Heart right ventricle (tissue), 16 donors: ENCODE measurements at regions not wholly inside any gene's neighbourhood (a gene's known extent, or its start where the extent isn't known, plus 50 kb on each side); places are given as distances from the start of the nearest gene placed in this dataset.

Experiments
- ATAC-seq, 8 donors: fragments of 200-7000 bp; cut with Tn5 transposase; one replicate each; pipeline ENCODE4 v1.9.1; 2020; ENCODE audit warnings: mild to moderate bottlenecking in 8 of 8, moderate library complexity in 8 of 8, moderate number of reproducible peaks in 1 of 8
- DNase-seq, 2 donors: peaks; one replicate each; pipeline ENCODE4 v3.0.0-alpha.2; 2020
- H3K27ac ChIP-seq, 10 donors: fragments of 200-600 bp; sonication (generic) in 2 of 10; one replicate each; pipeline versions ENCODE4 v1.5.0 to v1.8.0; 2020 to 2022; ENCODE audit warnings: mild to moderate bottlenecking in 3 of 10
- H3K27me3 ChIP-seq, 7 donors: fragments of 200-600 bp; one replicate each; pipeline ENCODE4 v1.8.0; 2021 to 2022; ENCODE audit warnings: mild to moderate bottlenecking in 2 of 7
- H3K36me3 ChIP-seq, 9 donors: fragments of 200-600 bp; sonication (generic) in 1 of 9; one replicate each; pipeline versions ENCODE4 v1.5.0 to v1.8.0; 2020 to 2022; ENCODE audit warnings: mild to moderate bottlenecking in 2 of 9
- H3K4me1 ChIP-seq, 9 donors: fragments of 200-600 bp; sonication (generic) in 1 of 9; one replicate each; pipeline versions ENCODE4 v1.5.0 to v1.8.0; 2020 to 2022; ENCODE audit warnings: mild to moderate bottlenecking in 4 of 9
- H3K4me3 ChIP-seq, 10 donors: fragments of 200-600 bp; sonication (generic) in 2 of 10; one replicate each; pipeline versions ENCODE4 v1.5.0 to v1.8.0; 2020 to 2022; ENCODE audit warnings: mild to moderate bottlenecking in 7 of 10, moderate library complexity in 2 of 10
- H3K9me3 ChIP-seq, 11 donors: fragments of 200-600 bp in 10 of 11; sonication (generic) in 2 of 11; one replicate each; pipeline versions ENCODE4 v1.5.0 to v1.8.0; 2013 to 2022; ENCODE audit warnings: mild to moderate bottlenecking in 2 of 11, control low read depth in 1 of 11, moderate library complexity in 1 of 11
- WGBS, 2 donors: extraction: QIAGEN DNeasy Blood & Tissue Kit; methylation state at CpG; one replicate each; pipeline ENCODE4 v1.1.7; 2013; ENCODE audit warnings: inconsistent platforms in 1 of 2; 5-methylcytosine and 5-hydroxymethylcytosine counted together
- intact Hi-C, 10 donors: fragments of 100-400 bp; cut with DNase I; formaldehyde crosslinking; loops; one replicate each; pipeline versions ENCODE4 v1.11.1 to v1.14.2; 2022
- TF ChIP-seq, protein P1 (sequence below), 9 donors: fragments of 200-600 bp; sonication (generic) in 2 of 9; IDR thresholded peaks; one replicate each; pipeline versions ENCODE4 v1.5.0 to v1.8.0; 2021 to 2022; ENCODE audit warnings: antibody characterized with exemption in 9 of 9, mild to moderate bottlenecking in 5 of 9, moderate library complexity in 1 of 9
- donor health status: Arrhythmogenic right ventricular cardiomyopathy.
- donor health status: ischemic (EF 13 %, LVEDD 7.1; RV severe dilation, severe dysfunction).
- donor health status: healthy with polysubstance abuse.
- donor health status: DM: no; HTN: yes; CAD: no.
- donor health status: DM: no; HTN: no; CAD: no.
- donor health status: ischemic (EF 25% LVEDD 6.9; RV normal size, moderate dysfunction).
- donor health status: ischemic (EF 25% LVEDD 5.7; RV mildly dilated, moderate dysfunction).
- donor health status: healthy.
- donor health status: DM: yes; HTN: yes; CAD: no.
- donor health status: Ischemic cardiomyopathy.
- donor health status: ischemic (EF 35%, LVEDD 5.7; RV mildly dilated, moderate dysfunction).
- donor health status: nonischemic (EF 11% LVEDD 7.7; RV severe dilation, severe dysfunction).
- donor health status: DM: yes; HTN: yes; CAD: no.
- donor health status: PGD.
- donor health status: ischemic (EF 29% LVEDD 5.4; RV normal size, mild dysfunction).
- donor health status: nonischemic (EF 23%, LVEDD 6.1; RV moderate dilation, normal function).

DNA sequence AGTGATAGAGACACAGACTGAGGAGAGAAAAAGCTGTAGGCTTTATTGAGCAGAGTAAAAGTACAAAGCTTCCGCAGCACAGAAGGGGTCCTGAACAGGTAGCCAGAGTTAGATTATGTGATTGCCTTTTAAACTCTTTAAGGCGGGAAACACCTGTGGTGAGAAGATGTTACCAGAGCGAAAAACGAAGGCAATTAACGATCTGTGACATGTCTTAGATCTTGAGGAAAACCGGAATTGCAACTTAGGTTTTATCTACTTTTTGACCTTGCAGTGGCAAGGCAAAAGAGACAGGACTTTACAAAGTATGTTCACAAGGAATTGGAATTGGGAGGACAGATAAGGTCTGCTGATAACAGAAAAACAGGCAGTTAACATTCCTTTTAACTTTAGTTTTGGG lies 493.6 kb upstream of the FAT3 start:
- Histone ChIP-seq H3K9me3 (peaks cover 0 to 27% (median 8%) of the 10 kb centered on the region in 11 donors), H3K27ac (no peak overlapping the region), H3K4me1 (no peaks in the 10 kb centered on the region), H3K27me3 (no peaks in the 10 kb centered on the region), H3K4me3 (no peak overlapping the region), H3K36me3 (no peaks in the 10 kb centered on the region)
- TF ChIP-seq, protein P1, sequence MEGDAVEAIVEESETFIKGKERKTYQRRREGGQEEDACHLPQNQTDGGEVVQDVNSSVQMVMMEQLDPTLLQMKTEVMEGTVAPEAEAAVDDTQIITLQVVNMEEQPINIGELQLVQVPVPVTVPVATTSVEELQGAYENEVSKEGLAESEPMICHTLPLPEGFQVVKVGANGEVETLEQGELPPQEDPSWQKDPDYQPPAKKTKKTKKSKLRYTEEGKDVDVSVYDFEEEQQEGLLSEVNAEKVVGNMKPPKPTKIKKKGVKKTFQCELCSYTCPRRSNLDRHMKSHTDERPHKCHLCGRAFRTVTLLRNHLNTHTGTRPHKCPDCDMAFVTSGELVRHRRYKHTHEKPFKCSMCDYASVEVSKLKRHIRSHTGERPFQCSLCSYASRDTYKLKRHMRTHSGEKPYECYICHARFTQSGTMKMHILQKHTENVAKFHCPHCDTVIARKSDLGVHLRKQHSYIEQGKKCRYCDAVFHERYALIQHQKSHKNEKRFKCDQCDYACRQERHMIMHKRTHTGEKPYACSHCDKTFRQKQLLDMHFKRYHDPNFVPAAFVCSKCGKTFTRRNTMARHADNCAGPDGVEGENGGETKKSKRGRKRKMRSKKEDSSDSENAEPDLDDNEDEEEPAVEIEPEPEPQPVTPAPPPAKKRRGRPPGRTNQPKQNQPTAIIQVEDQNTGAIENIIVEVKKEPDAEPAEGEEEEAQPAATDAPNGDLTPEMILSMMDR (IDR thresholded peaks at IDR 0.05): no peak
- no peak for ATAC-seq
- intact Hi-C loops: no loop called here
- 59% methylated on average over 6 of the region's 6 CpGs for whole genome bisulfite sequencing, 2 donors
- DNase-seq: no peak

- WGBS, 2 donors: 86 to 89% methylated on average over 4 of the region's 4 CpGs
- H3K9me3 ChIP-seq: peaks cover 0 to 23% (median 8%) of the 10 kb centered on the region in 11 donors
- ATAC-seq (no peak), DNase-seq (no peak)
- H3K36me3 ChIP-seq: no peaks in the 10 kb centered on the region
- no peaks in the 10 kb centered on the region for H3K4me1 ChIP-seq
- H3K4me3 ChIP-seq: no peak overlapping the region
- TF ChIP-seq, protein P1 (IDR thresholded peaks at IDR 0.05): no peak
- no peaks in the 10 kb centered on the region for H3K27me3 ChIP-seq
- intact Hi-C loops: no loop called here
- no peak overlapping the region for H3K27ac ChIP-seq
Measured at GRCh38 chr11:91730620-91731019, 494.0 kb upstream of the FAT3 start.

DNA sequence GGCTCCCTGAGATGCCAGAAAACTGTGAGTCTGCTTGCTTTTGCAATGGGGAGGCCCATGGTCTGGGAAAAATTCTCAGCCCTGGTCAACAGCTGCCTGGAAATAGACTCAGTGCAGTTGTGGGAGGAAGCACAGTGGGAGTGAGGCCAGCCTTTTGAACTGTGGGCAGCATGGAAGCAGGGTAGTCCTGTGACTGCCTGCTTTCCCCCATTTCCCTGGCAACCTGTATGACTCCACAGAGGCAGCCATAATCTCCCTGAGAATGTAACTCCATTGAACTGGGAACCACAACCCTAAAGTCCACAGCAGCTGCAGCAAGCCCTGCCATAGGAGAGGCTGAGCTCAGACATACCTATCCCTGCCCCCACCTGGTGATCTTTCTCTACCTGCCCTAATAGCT lies 494.6 kb upstream of the FAT3 start:
- ATAC-seq (no peak), DNase-seq (no peak)
- Histone ChIP-seq H3K27ac (no peak overlapping the region), H3K4me1 (no peaks in the 10 kb centered on the region), H3K36me3 (no peaks in the 10 kb centered on the region), H3K4me3 (no peak overlapping the region), H3K27me3 (no peaks in the 10 kb centered on the region), H3K9me3 (peaks cover 0 to 20% (median 5%) of the 10 kb centered on the region in 11 donors)
- TF ChIP-seq, protein P1 (IDR thresholded peaks at IDR 0.05): no peak
- intact Hi-C loops: no loop called here

GRCh38 chr11:91717169-91717568 lies 507.4 kb upstream of the FAT3 start:
- DNase-seq: no peak
- intact Hi-C loops: loop anchor here in 1 of 10 donors (10.0 kb wide), 1 partner anchor 58 kb away; no protein-coding TSS in a partner anchor
- WGBS, 2 donors: 63 to 67% methylated on average over 5 of the region's 5 CpGs

More at GRCh38 chr11:91717169-91717568, 507.4 kb upstream of the FAT3 start:
- no peak overlapping the region for H3K4me3 ChIP-seq
- H3K4me1 ChIP-seq: no peaks in the 10 kb centered on the region
- peaks cover 0 to 10% (median 0%) of the 10 kb centered on the region in 11 donors for H3K9me3 ChIP-seq
- no peaks in the 10 kb centered on the region for H3K27me3 ChIP-seq
- no peak for ATAC-seq
- TF ChIP-seq, protein P1 (IDR thresholded peaks at IDR 0.05): no peak
- H3K27ac ChIP-seq: no peak overlapping the region
- no peaks in the 10 kb centered on the region for H3K36me3 ChIP-seq
